Hepatocyte (in vitro differentiated cells): ENCODE measurements at regions not wholly inside any gene's neighbourhood (a gene's known extent, or its start where the extent isn't known, plus 50 kb on each side); places are given as distances from the start of the nearest gene placed in this dataset.

ENCODE experiments used
- CTCF ChIP-seq: fragments of 200-600 bp; sonication (generic); IDR thresholded peaks from 2 replicates; pipeline ENCODE4 v1.5.1; 2016; ENCODE audit warnings: antibody characterized with exemption, mild to moderate bottlenecking; ENCODE audit not compliant: poor library complexity
- EZH2 ChIP-seq: fragments of 200-600 bp; sonication (generic); IDR thresholded peaks from 2 replicates; pipeline ENCODE4 v1.6.1; 2016; ENCODE audit warnings: antibody characterized with exemption, mild to moderate bottlenecking, borderline replicate concordance
- EZH2phosphoT487 ChIP-seq: fragments of 200-600 bp; sonication (generic); IDR thresholded peaks from one replicate; pipeline ENCODE4 v1.6.1; 2018; ENCODE audit warnings: antibody characterized with exemption, mild to moderate bottlenecking, low read depth, moderate library complexity; ENCODE audit not compliant: unreplicated experiment, severe bottlenecking

- TF ChIP-seq CTCF (no peak), EZH2 (no peak), EZH2phosphoT487 (no peak)
Measured at GRCh38 chr2:33665039-33665438, 65.9 kb upstream of the FAM98A start.
